ENCODE measurements at regions not wholly inside any gene's neighbourhood (a gene's known extent, or its start where the extent isn't known, plus 50 kb on each side); places are given as distances from the start of the nearest gene placed in this dataset.

- WGBS (ENCODE audit: extremely low coverage, insufficient read length, low lambda C conversion rate) = no CpG with 5 or more reads among the region's 2 CpGs
Observed at GRCh38 chr6:121649951-121650350, 214.5 kb downstream of the GJA1 start.

More at GRCh38 chr6:121649951-121650350, 214.5 kb downstream of the GJA1 start:
- no peaks in the 10 kb centered on the region for H3K79me2 ChIP-seq (ENCODE audit: insufficient read depth, low read length)
- no peak for TF ChIP-seq CTCF (conservative IDR thresholded peaks at IDR 0.05)
- no peaks in the 10 kb centered on the region for H3K27me3 Mint-ChIP-seq (ENCODE audit: low read depth)
- H3K9me3 ChIP-seq (ENCODE audit: control insufficient read depth, low read depth, low read length) = no peaks in the 10 kb centered on the region
- no peaks in the 10 kb centered on the region; the same call in 1 of the 2 replicates for H3K4me1 ChIP-seq (ENCODE audit: insufficient read depth, low read length)
- H2BK5ac ChIP-seq (ENCODE audit: insufficient read length, low read length) = no peak overlapping the region
- no peak overlapping the region for H3K27ac Mint-ChIP-seq
- no peak for DNase-seq
- H3K27ac ChIP-seq (ENCODE audit: insufficient read length, low read depth, low read length) = no peak overlapping the region
- H3K14ac ChIP-seq (ENCODE audit: insufficient read depth, low read length) = no peak overlapping the region
- no peak overlapping the region for H3K23ac ChIP-seq (ENCODE audit: insufficient read length, low read depth, low read length)
- H3K79me1 ChIP-seq (ENCODE audit: insufficient read depth, low read depth, low read length, poor library complexity, severe bottlenecking) = no peaks in the 10 kb centered on the region
- no peak overlapping the region for H3K18ac ChIP-seq (ENCODE audit: insufficient read length, low read depth, low read length)
- H2AK5ac ChIP-seq (ENCODE audit: insufficient read length, low read length) = no peak overlapping the region
- H2BK12ac ChIP-seq (ENCODE audit: insufficient read length, low read depth, low read length) = no peak overlapping the region
- no peak overlapping the region for H2BK20ac ChIP-seq (ENCODE audit: low read depth, low read length, poor library complexity, severe bottlenecking)
- no peak overlapping the region for H2BK120ac ChIP-seq (ENCODE audit: low read depth, low read length, poor library complexity, severe bottlenecking)
- H4K20me1 ChIP-seq (ENCODE audit: control insufficient read depth, insufficient read depth, insufficient read length) = no peaks in the 10 kb centered on the region
- H2BK15ac ChIP-seq (ENCODE audit: low read depth, low read length) = no peak overlapping the region
- peaks cover 0 to 10% of the 10 kb centered on the region in 2 experiments; a peak in 1 of 4 replicates for H3K4me1 Mint-ChIP-seq
- no peak overlapping the region for H3K9ac ChIP-seq (ENCODE audit: extremely low read depth, insufficient read length, low read length)
- no peak overlapping the region for H4K5ac ChIP-seq (ENCODE audit: insufficient read length, low read depth, low read length)
- H3K4ac ChIP-seq (ENCODE audit: low read depth, low read length) = no peak overlapping the region
- H3K36me3 Mint-ChIP-seq (ENCODE audit: insufficient read depth in 1 of 3, low read depth in 3 of 3) = no peaks in the 10 kb centered on the region
- H3K23me2 ChIP-seq (ENCODE audit: insufficient read length, low read depth, low read length, poor library complexity, severe bottlenecking) = no peaks in the 10 kb centered on the region
- H3K4me2 ChIP-seq (ENCODE audit: insufficient read depth, insufficient read length, low read length) = no peak overlapping the region
- no peak overlapping the region for H3K4me3 Mint-ChIP-seq
- no peak overlapping the region for H3K56ac ChIP-seq (ENCODE audit: insufficient read length, low read depth, low read length)
- no peak overlapping the region for H3T11ph ChIP-seq (ENCODE audit: low read length)
- H4K8ac ChIP-seq (replicated peaks; ENCODE audit: insufficient read length, low read depth, low read length) = no peak overlapping the region
- no peak overlapping the region for H2AFZ ChIP-seq (ENCODE audit: low read length)
- no peaks in the 10 kb centered on the region for H3K27me3 ChIP-seq (ENCODE audit: insufficient read depth, low read length)
- no peak overlapping the region for H4K91ac ChIP-seq (ENCODE audit: insufficient read length, low read depth, low read length)
- H3K9me3 Mint-ChIP-seq = no peaks in the 10 kb centered on the region

Data from H9 (cell line).